ENCODE measurements at regions not wholly inside any gene's neighbourhood (a gene's known extent, or its start where the extent isn't known, plus 50 kb on each side); places are given as distances from the start of the nearest gene placed in this dataset.

- no peak for DNase-seq (ENCODE audit: low spot score)
Measured at GRCh38 chr1:68378296-68379084, 71.3 kb downstream of the RPE65 start.

GRCh38 chr1:68377098-68377497 lies 72.7 kb downstream of the RPE65 start:
- DNase-seq (ENCODE audit: low spot score), result no peak

- DNase-seq (ENCODE audit: low spot score), result no peak
Measured at GRCh38 chr1:68376441-68376840, 73.3 kb downstream of the RPE65 start.

GRCh38 chr1:68375919-68376318 lies 73.8 kb downstream of the RPE65 start:
- no peak for DNase-seq (ENCODE audit: low spot score)

- DNase-seq (ENCODE audit: low spot score), result no peak
Measured at GRCh38 chr1:68373173-68373572, 76.6 kb downstream of the RPE65 start.

DNA sequence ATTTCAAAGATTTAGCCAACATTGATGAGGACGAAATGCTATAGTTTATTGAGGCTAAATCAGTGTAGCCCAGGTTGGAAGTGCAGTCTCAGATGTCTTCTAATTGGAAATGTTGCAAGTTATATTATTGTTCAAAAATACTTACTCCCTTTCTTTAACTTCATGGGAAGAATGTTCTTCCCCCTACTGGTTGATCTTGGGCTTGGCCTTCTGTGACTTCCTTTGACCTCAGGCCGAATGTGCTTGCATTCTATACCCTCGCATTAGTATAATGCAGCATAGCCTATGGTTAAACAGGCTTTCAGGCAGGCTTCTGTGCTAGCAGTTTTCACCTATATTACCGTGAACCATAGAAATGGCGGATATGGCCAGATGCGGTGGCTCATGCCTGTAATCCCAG lies 77.3 kb downstream of the RPE65 start:
- no peak for DNase-seq (ENCODE audit: low spot score)

DNA sequence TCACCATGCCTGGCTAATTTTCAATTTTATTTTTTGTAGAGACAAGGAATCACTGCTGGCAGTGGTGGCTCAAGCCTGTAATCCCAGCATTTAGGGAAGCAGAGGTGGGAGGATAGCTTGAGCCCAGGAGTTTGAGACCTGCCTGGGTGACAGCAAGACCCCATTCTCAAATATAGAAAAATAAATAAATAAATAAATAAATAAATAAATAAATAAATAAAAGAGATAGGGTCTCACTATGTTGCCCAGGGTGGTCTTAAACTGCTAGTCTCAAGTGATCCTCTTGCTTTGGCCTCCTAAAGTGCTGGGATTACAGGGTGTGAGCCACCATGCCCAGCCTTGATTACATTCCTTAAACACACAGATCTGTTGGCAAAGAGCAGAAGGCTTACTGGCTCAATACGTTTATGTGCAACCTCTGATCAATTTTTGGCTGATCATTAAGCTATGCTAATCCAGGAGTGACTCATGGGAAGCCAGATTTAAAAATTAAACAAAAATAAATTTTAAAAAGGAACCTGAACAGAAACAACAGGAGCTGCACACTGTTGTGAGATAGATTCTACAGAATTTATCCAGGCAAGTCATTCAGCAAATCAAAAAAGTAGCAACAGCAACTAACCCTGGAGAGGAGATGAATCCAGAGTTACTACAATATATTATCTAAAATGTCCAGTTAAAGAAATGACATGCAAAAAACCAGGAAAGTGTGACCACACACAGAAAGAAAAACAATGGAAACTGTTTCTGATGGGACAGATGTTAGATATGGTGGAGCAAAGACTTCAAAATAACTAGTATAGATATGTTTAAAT lies 79.4 kb downstream of the RPE65 start:
- no peak for DNase-seq (ENCODE audit: low spot score)

GRCh38 chr1:68366572-68366971 lies 83.2 kb downstream of the RPE65 start:
- no peak for DNase-seq (ENCODE audit: low spot score)

GRCh38 chr1:68365709-68366382 lies 83.9 kb downstream of the RPE65 start:
- no peak for DNase-seq (ENCODE audit: low spot score)

- DNase-seq (ENCODE audit: low spot score), result peak; percentile 52
Measured at GRCh38 chr1:68363339-68363738, 86.4 kb downstream of the RPE65 start.

DNA sequence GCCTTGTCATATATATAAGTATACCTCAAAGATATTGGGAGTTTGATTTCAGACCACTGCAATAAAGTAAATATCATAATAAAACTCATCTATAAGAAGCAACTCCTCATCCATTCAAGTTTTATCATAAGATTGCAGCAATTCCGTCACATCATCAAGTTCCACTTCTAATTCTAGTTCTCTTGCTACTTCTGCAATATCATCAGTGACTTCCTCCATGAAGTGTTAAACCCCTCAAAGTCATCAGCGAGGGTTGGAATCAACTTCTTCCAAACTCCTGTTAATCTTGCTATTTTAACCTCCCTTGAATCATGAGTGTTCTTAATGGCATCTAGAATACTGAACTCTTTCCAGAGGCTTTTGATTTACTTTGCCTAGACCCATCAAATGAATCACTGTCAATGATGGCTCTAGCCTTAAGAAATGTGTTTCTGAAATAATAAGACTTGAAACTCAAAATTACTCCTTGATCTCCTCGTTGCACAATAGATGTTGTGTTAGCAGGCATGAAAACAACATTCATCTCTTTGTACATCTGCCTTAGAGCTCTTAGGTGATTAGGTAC lies 88.3 kb downstream of the RPE65 start:
- DNase-seq (ENCODE audit: low spot score), result no peak

GRCh38 chr1:68359045-68359444 lies 90.7 kb downstream of the RPE65 start:
- DNase-seq (ENCODE audit: low spot score), result no peak

- no peak for DNase-seq (ENCODE audit: low spot score)
Measured at GRCh38 chr1:68358439-68358838, 91.3 kb downstream of the RPE65 start.

- DNase-seq (ENCODE audit: low spot score), result no peak
Measured at GRCh38 chr1:68355614-68356013, 94.1 kb downstream of the RPE65 start.

GRCh38 chr1:68352202-68352601 lies 97.6 kb downstream of the RPE65 start:
- DNase-seq (ENCODE audit: low spot score), result no peak

- no peak for DNase-seq (ENCODE audit: low spot score)
Measured at GRCh38 chr1:68347415-68347814, 102.3 kb downstream of the RPE65 start.

DNA sequence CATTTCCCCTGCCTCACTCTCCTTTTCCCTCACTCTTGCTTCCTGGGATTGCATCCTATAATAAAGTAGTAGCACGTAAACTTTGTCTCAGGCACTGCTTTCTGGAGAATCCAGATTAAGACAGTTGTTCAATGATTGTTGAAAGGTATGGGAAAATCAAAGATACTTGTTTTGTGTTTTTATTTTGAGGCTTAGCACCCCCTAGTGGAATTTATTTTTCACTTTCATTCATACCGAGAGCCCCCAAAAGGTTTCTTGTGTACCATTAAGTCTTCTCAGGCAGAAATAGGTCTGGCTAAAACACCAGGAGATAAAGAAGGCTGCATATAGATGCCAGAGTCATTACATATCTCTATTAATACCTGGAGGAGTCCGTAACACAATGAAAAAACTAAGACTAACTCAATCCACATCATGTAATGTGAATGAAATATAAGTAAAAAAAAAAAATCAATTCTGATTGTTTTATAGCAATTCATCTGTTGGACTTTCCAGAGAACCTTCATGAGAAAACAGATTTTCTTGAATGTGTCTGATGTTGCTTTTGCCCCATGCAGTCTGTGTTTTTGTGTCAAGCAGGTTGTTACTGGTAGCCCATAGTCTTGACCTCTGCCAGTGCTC lies 103.5 kb downstream of the RPE65 start:
- DNase-seq (ENCODE audit: low spot score), result peak; percentile 21

GRCh38 chr1:68344208-68344607 lies 105.5 kb downstream of the RPE65 start:
- DNase-seq (ENCODE audit: low spot score), result no peak

GRCh38 chr1:68340951-68341350 lies 108.6 kb upstream of the WLS start:
- DNase-seq (ENCODE audit: low spot score), result no peak

DNA sequence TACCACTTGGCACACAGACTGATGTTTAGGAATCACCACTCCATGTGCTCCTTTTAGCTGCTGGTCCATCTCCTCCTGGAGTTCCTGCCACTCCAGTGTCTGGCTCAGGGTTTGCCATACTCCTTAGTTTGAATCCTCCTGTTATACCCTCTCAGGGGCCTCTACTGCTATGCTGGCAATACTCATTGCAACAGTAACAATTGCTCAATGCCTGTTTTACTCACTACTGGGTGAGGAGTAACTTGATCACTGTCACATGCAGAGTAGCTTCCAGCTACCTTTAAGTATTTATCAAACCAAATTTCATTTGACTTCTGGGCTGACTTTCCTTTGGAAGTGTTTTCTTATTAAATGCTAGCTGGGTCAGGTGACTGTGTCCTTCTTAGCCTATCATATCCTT lies 107.2 kb upstream of the WLS start:
- no peak for DNase-seq (ENCODE audit: low spot score)

- DNase-seq (ENCODE audit: low spot score), result no peak
Measured at GRCh38 chr1:68338081-68338480, 105.8 kb upstream of the WLS start.

DNA sequence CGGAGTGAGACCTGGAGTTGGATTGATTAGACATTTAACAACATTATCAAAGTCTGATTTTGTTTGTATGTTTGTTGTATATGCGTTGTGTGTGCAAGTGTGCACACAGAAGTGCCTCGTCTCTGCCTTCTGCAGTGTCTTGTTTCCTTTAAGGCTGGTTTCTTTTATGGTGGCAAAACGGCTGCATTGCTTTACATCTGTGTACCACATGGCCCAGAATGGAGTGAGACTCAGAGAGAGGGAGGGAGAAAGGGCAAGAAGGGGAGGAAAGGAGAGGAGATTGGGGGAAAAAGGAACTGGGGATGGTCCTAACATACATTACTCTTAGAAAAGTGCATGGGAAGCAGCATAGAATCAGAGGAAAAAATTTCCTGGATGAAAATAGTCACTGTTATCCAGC lies 99.7 kb upstream of the WLS start:
- DNase-seq (ENCODE audit: low spot score), result no peak
